HG02943 (cell line): ENCODE measurements at regions not wholly inside any gene's neighbourhood (a gene's known extent, or its start where the extent isn't known, plus 50 kb on each side); places are given as distances from the start of the nearest gene placed in this dataset.
"Not testable (repeated sequence)": the region's sequence is repeated elsewhere in the genome, so short reads cannot be mapped to it uniquely, and the experiment has no call there.

Experiments used
- ATAC-seq: cut with Tn5 transposase; IDR thresholded peaks from one replicate; pipeline ENCODE4 v1.9.1; 2021; ENCODE audit warnings: mild to moderate bottlenecking, low read depth, moderate library complexity; ENCODE audit not compliant: unreplicated experiment

DNA sequence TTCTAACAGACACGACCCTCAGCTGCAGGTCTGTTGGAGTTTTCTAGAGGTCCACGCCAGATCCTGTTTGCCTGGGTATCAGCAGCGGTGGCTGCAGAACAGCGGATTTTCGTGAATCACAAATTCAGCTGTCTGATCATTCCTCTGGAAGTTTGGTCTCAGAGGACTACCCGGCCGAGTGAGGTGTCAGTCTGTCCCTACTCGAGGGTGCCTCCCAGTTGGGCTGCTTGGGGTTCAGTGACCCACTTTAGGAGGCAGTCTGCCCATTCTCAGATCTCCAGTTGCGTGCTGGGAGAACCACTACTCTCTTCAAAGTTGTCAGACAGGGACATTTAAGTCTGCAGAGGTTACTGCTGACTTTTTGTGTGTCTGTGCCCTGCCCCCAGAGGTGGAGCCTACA lies 1664.1 kb downstream of the RPIA start:
- not testable (repeated sequence) for ATAC-seq

DNA sequence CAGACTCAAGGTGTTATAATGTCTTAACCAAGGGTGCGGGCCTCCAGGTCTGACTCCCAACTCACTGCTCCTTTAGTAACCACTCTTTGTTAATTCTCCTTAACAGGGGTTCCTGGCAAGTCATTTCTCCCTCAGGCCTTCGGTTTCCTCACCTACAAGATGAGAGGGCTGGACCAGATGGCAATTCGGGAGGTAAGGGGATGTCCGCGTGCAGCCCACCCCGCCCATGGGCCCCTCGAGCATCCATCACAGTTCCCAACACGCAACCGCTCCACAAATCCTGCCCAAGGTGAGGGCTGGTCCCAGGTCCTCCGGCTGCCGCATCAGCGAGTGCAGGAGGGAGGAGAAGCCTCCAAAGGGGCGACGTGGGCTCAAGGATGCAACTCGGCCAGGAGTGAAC lies 1667.9 kb downstream of the RPIA start:
- not testable (repeated sequence) for ATAC-seq

DNA sequence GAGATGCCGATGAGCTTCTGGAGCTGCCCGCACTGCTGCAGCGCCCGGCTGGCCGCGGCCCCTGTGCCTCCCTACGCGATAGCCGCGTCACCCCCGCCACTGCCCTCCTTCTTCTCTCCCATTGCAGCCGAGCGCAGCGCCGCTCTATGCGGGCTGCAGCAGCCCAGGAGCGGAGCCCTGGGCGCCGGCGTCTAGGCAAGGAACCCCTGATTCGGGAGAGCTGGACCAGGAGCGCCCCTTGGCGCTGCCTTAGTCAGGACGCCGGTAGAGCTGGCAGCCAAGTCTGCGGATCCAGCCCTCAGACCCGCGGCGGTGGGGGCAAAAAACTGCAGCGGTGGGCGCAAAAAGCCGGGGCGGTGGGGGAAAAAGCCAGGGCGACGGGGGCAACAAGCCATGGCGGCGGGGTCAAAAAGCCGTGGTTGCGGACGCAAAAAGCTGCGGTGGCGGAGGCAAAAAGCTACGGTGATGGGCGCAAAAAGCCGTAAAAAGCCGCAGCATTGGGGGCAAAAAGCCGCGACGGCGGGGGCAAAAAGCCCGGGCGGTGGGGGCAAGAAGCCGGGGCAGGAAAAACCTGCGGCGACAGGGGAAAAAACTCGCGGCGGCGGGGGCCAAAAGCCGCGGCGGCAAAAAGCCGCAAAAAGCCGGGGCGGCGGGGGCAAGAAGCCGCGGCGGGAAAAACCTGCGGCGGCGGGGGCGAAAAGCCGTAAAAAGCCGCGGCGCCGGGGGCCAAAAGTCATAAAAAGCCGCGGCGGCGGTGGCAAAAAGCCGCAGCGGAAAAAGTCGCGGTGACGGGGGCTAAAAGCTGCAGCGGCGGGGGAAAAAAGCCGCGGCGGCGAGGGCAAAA lies 1668.6 kb downstream of the RPIA start:
- ATAC-seq: not testable (repeated sequence)

GRCh38 chr2:90360731-90361035 lies 1669.2 kb downstream of the RPIA start:
- not testable (repeated sequence) for ATAC-seq
